ENCODE measurements at regions not wholly inside any gene's neighbourhood (a gene's known extent, or its start where the extent isn't known, plus 50 kb on each side); places are given as distances from the start of the nearest gene placed in this dataset.

DNA sequence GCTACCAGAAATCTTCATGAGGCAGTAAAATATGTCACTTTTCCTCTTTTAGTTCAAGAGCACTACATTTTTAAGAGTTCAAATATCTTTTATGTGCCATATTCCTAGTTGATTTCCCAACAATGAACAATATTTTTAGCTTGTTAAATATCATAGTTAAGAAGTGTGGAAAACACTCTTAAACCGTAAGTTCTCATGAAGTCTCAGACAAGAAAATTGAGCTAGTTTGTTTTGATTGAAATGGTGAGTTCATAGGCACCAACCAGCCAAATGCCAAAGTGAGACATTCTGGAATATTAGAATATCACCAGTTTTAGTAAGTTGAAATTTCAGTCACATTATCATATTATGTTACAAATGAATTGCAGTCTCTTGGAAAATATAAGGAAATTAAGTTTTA lies 277.2 kb upstream of the HSF2 start:
- TF ChIP-seq CTCF (conservative IDR thresholded peaks at IDR 0.05; ENCODE audit: low read depth, low read length) (no peak), EZH2 (IDR thresholded peaks at IDR 0.05; ENCODE audit: low read length, unreplicated experiment) (no peak), EZH2phosphoT487 (IDR thresholded peaks at IDR 0.05; ENCODE audit: borderline replicate concordance, low read length) (no peak)

Data from PC-3 (cell line).